HEK293 (cell line): ENCODE measurements at regions not wholly inside any gene's neighbourhood (a gene's known extent, or its start where the extent isn't known, plus 50 kb on each side); places are given as distances from the start of the nearest gene placed in this dataset.

ENCODE experiments used
- CTCF ChIA-PET: fragments of 350-600 bp; formaldehyde crosslinking; extraction: SDS; loops from one replicate; lab custom pipeline; 2021; ENCODE audit warnings: antibody characterized with exemption; lab: Yijun Ruan, JAX
- POLR2A ChIA-PET: fragments of 300-600 bp; formaldehyde crosslinking; extraction: SDS; loops from one replicate; lab custom pipeline; 2020; ENCODE audit warnings: antibody characterized with exemption, inconsistent platforms; lab: Yijun Ruan, JAX
- H3K27ac ChIP-seq: fragments of 200-500 bp; sonication (Bioruptor generic); 2 replicates; pipeline ENCODE4 v1.5.1; 2014; ENCODE audit warnings: low read depth, low read length, control low read depth, inconsistent platforms; ENCODE audit errors: extremely low read depth
- H3K36me3 ChIP-seq, 2 experiments: fragments of 200-500 bp in 1 of 2; sonication (Bioruptor generic) in 1 of 2; 1 replicate in 1 of 2; 2 replicates in 1 of 2; pipeline ENCODE4 v1.5.1; 2014 to 2017; ENCODE audit warnings: inconsistent platforms in 2 of 2, low read length in 2 of 2; ENCODE audit not compliant: control insufficient read depth in 2 of 2, insufficient read depth in 1 of 2
- H3K4me1 ChIP-seq: fragments of 200-500 bp; sonication (Bioruptor generic); 2 replicates; pipeline ENCODE4 v1.5.1; 2014; ENCODE audit warnings: mild to moderate bottlenecking, low read length, inconsistent platforms; ENCODE audit not compliant: control insufficient read depth, insufficient read depth
- H3K4me3 ChIP-seq: 2 replicates; pipeline ENCODE4 v1.5.1; 2011; ENCODE audit warnings: low read depth, mild to moderate bottlenecking, control low read depth, low read length, moderate library complexity
- H3K9me3 ChIP-seq: fragments of 200-500 bp; sonication (Bioruptor generic); 2 replicates; pipeline ENCODE4 v1.5.1; 2014; ENCODE audit warnings: low read depth, low read length, inconsistent platforms; ENCODE audit not compliant: control insufficient read depth, insufficient read depth
- HIC1 ChIP-seq: fragments of 450-650 bp; formaldehyde crosslinking; IDR thresholded peaks from 2 replicates; pipeline ENCODE4 v1.5.1; 2016; ENCODE audit warnings: missing biosample characterization, missing genetic modification characterization
- INSM2 ChIP-seq: fragments of 450-650 bp; formaldehyde crosslinking; IDR thresholded peaks from 2 replicates; pipeline ENCODE4 v1.5.1; 2016; ENCODE audit warnings: missing biosample characterization, missing genetic modification characterization
- PBX3 ChIP-seq: sonication (generic); formaldehyde crosslinking; IDR thresholded peaks from 2 replicates; pipeline ENCODE4 v1.8.1; 2022; ENCODE audit warnings: mild to moderate bottlenecking, moderate library complexity, missing genetic modification reagents
- PRDM10 ChIP-seq: fragments of 450-650 bp; formaldehyde crosslinking; IDR thresholded peaks from 2 replicates; pipeline ENCODE4 v1.5.1; 2016; ENCODE audit warnings: missing biosample characterization, missing genetic modification characterization
- REST ChIP-seq: fragments of 450-650 bp; formaldehyde crosslinking; IDR thresholded peaks from 2 replicates; pipeline ENCODE4 v1.5.1; 2016; ENCODE audit warnings: missing biosample characterization, missing genetic modification characterization
- SCRT1 ChIP-seq: fragments of 450-650 bp; formaldehyde crosslinking; IDR thresholded peaks from 2 replicates; pipeline ENCODE4 v1.5.1; 2016; ENCODE audit warnings: missing biosample characterization, missing genetic modification characterization, borderline replicate concordance
- ZBTB6 ChIP-seq: fragments of 450-650 bp; formaldehyde crosslinking; IDR thresholded peaks from 2 replicates; pipeline ENCODE4 v1.5.1; 2017; ENCODE audit warnings: missing biosample characterization, missing genetic modification characterization
- ZFHX2 ChIP-seq: fragments of 450-650 bp; formaldehyde crosslinking; conservative IDR thresholded peaks from 2 replicates; pipeline ENCODE4 v1.5.1; 2016; ENCODE audit warnings: missing biosample characterization, missing genetic modification characterization
- ZIC2 ChIP-seq: fragments of 450-650 bp; formaldehyde crosslinking; IDR thresholded peaks from 2 replicates; pipeline ENCODE4 v1.5.1; 2016; ENCODE audit warnings: missing biosample characterization, missing genetic modification characterization
- ZNF416 ChIP-seq: fragments of 450-650 bp; formaldehyde crosslinking; IDR thresholded peaks from 2 replicates; pipeline ENCODE4 v1.5.1; 2016; ENCODE audit warnings: missing biosample characterization, missing genetic modification characterization
- ZNF48 ChIP-seq: fragments of 450-650 bp; formaldehyde crosslinking; IDR thresholded peaks from 2 replicates; pipeline ENCODE4 v1.5.1; 2016; ENCODE audit warnings: missing biosample characterization, missing genetic modification characterization

- TF ChIP-seq PBX3 (CRISPR knock-in tag) (no peak), REST (no peak), ZIC2 (0 out of 2 replicates have a peak, but pooled peaks have one; percentile 20), PRDM10 (no peak), ZFHX2 (tag by site-specific recombination) (0 out of 2 replicates have a peak, but pooled peaks have one; percentile 38), SCRT1 (tag by site-specific recombination) (peak; percentile 77), ZNF48 (no peak), INSM2 (tag by site-specific recombination) (no peak)
Measured at GRCh38 chr17:79150035-79150733, 75.6 kb downstream of the ENGASE start (continued).

- Histone ChIP-seq H3K27ac (no peak overlapping the region), H3K9me3 (no peaks in the 10 kb centered on the region), H3K4me1 (no peaks in the 10 kb centered on the region), H3K36me3 (no peaks in the 10 kb centered on the region), H3K4me3 (no peak overlapping the region)
- TF ChIP-seq ZBTB6 (tag by site-specific recombination) (no peak), HIC1 (tag by site-specific recombination) (no peak), ZNF416 (no peak)
- POLR2A ChIA-PET, result no interaction called here
- CTCF ChIA-PET, result interaction anchor here (0.6 kb wide), 1 partner anchor 258 kb away, joined by 4 read pairs; no protein-coding TSS in a partner anchor
Measured at GRCh38 chr17:79148584-79148983, 74.0 kb downstream of the ENGASE start.
